A673 (cell line): ENCODE measurements at regions not wholly inside any gene's neighbourhood (a gene's known extent, or its start where the extent isn't known, plus 50 kb on each side); places are given as distances from the start of the nearest gene placed in this dataset.

Source experiments
- BruUV-seq: library from RNA; stranded (reverse); fragments of 400-500 nt; replicated peaks from 2 replicates; lab custom pipeline; 2021; lab: Mats Ljungman, UMichigan
- CTCF ChIA-PET: fragments of 300-600 bp; sonication (Branson Sonifier 250); formaldehyde crosslinking; loops from one replicate; lab custom pipeline; 2022; ENCODE audit warnings: antibody characterized with exemption; lab: Charles Lee
- POLR2A ChIA-PET: fragments of 300-600 bp; sonication (Branson Sonifier 250); formaldehyde crosslinking; loops from one replicate; lab custom pipeline; 2022; ENCODE audit warnings: antibody characterized with exemption; ENCODE audit not compliant: low non-redundant PET; lab: Charles Lee
- DNase-seq: peaks from one replicate; pipeline ENCODE4 v3.0.0-alpha.2; 2015; ENCODE audit warnings: low spot score
- H3K27ac ChIP-seq: fragments of 200-600 bp; sonication (generic); 2 replicates; pipeline ENCODE4 v1.5.1; 2016; ENCODE audit warnings: mixed run types, low read depth, mild to moderate bottlenecking, mixed read lengths, antibody characterized with exemption, low read length; ENCODE audit not compliant: poor library complexity, severe bottlenecking
- H3K27me3 ChIP-seq: fragments of 200-600 bp; sonication (generic); replicated peaks from 2 replicates; pipeline ENCODE4 v1.6.1; 2017; ENCODE audit warnings: mixed run types, low read depth, mild to moderate bottlenecking, mixed read lengths, antibody characterized with exemption, low read length; ENCODE audit not compliant: insufficient read depth, poor library complexity
- H3K36me3 ChIP-seq: fragments of 200-600 bp; sonication (generic); 2 replicates; pipeline ENCODE4 v1.6.1; 2016; ENCODE audit warnings: mixed run types, mild to moderate bottlenecking, mixed read lengths, antibody characterized with exemption, low read length; ENCODE audit not compliant: insufficient read depth, poor library complexity, severe bottlenecking
- H3K4me1 ChIP-seq: fragments of 200-600 bp; sonication (generic); 2 replicates; pipeline ENCODE4 v1.6.1; 2017; ENCODE audit warnings: mixed run types, mild to moderate bottlenecking, mixed read lengths, antibody characterized with exemption, low read length; ENCODE audit not compliant: insufficient read depth, poor library complexity, severe bottlenecking
- H3K4me3 ChIP-seq: fragments of 200-600 bp; sonication (generic); 2 replicates; pipeline ENCODE4 v1.5.1; 2016; ENCODE audit warnings: low read depth, mixed run types, mild to moderate bottlenecking, mixed read lengths, low read length; ENCODE audit not compliant: poor library complexity, severe bottlenecking
- H3K9me3 ChIP-seq: fragments of 200-600 bp; sonication (generic); 2 replicates; pipeline ENCODE4 v1.6.1; 2016; ENCODE audit warnings: mixed run types, low read depth, mild to moderate bottlenecking, mixed read lengths, antibody characterized with exemption, low read length; ENCODE audit not compliant: poor library complexity, severe bottlenecking
- EZH2 ChIP-seq: fragments of 200-600 bp; sonication (generic); IDR thresholded peaks from 2 replicates; pipeline ENCODE4 v1.6.1; 2017; ENCODE audit warnings: borderline replicate concordance, low read depth, mild to moderate bottlenecking, mixed read lengths, antibody characterized with exemption, low read length; ENCODE audit not compliant: poor library complexity, severe bottlenecking
- intact Hi-C: fragments of 100-400 bp; cut with micrococcal nuclease; formaldehyde crosslinking; loops from one replicate; pipeline ENCODE4 v1.10.0; 2022; ENCODE audit not compliant: unreplicated experiment
- TF ChIP-seq, protein P1 (sequence below): fragments of 300-800, 200-600 bp; sonication (generic); conservative IDR thresholded peaks from 2 replicates; pipeline ENCODE4 v1.5.1; 2017; ENCODE audit warnings: low read depth, mild to moderate bottlenecking, antibody characterized with exemption, low read length, moderate library complexity, mixed read lengths

DNA sequence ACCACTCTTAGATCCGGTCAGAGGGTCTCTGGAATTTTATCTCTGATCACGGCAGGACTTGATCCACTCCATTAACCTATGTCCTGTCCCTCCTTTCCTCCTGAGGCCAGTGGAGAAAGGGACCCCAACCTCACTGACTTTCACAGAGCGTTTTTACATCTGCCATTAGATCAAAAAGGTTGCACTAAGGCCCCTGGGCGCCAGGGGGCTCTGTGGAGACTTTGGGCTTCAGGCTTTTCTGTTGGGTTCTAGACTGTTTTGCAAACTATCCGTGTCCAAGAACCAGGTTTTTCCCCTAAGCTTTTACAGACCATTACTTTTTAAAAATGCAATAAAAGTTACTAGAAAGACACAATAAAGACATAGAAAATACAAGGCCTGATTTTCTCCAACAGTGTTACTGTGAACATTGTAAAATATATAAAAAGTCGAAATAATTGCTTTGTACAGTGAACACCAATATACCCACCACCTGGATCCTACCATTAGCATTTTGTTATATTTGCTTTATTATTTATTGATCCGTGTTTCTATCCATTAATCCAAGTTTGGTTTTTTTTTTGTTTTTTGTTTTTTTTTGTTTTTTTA lies 159.7 kb downstream of the POLR2M start:
- Histone ChIP-seq H3K4me1 (no peaks in the 10 kb centered on the region), H3K9me3 (no peaks in the 10 kb centered on the region), H3K27ac (no peak overlapping the region), H3K36me3 (no peaks in the 10 kb centered on the region), H3K27me3 (no peaks in the 10 kb centered on the region), H3K4me3 (no peak overlapping the region)
- TF ChIP-seq, protein P1, sequence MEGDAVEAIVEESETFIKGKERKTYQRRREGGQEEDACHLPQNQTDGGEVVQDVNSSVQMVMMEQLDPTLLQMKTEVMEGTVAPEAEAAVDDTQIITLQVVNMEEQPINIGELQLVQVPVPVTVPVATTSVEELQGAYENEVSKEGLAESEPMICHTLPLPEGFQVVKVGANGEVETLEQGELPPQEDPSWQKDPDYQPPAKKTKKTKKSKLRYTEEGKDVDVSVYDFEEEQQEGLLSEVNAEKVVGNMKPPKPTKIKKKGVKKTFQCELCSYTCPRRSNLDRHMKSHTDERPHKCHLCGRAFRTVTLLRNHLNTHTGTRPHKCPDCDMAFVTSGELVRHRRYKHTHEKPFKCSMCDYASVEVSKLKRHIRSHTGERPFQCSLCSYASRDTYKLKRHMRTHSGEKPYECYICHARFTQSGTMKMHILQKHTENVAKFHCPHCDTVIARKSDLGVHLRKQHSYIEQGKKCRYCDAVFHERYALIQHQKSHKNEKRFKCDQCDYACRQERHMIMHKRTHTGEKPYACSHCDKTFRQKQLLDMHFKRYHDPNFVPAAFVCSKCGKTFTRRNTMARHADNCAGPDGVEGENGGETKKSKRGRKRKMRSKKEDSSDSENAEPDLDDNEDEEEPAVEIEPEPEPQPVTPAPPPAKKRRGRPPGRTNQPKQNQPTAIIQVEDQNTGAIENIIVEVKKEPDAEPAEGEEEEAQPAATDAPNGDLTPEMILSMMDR = peak; percentile 88
- no peak for TF ChIP-seq EZH2
- CTCF ChIA-PET = interaction anchor here (0.6 to 3.4 kb wide), 3 partner anchors 114 to 205 kb away, joined by 3 to 23 read pairs (median 3); no protein-coding TSS in a partner anchor
- DNase-seq = peak; percentile 79
- intact Hi-C loops = loop anchor here (1.0 kb wide), 2 partner anchors 204 to 316 kb away; no protein-coding TSS in a partner anchor
- BruUV-seq = no TSS peak
- POLR2A ChIA-PET = no interaction called here

- Histone ChIP-seq H3K9me3 (no peaks in the 10 kb centered on the region), H3K27ac (no peak overlapping the region), H3K27me3 (no peaks in the 10 kb centered on the region), H3K4me1 (no peaks in the 10 kb centered on the region), H3K36me3 (no peaks in the 10 kb centered on the region), H3K4me3 (no peak overlapping the region)
- intact Hi-C loops = no loop called here
- no peak for TF ChIP-seq EZH2
- TF ChIP-seq, protein P1 = no peak
- ChIA-PET POLR2A (no interaction called here), CTCF (interaction anchor here (3.4 kb wide), 1 partner anchor 203 kb away, joined by 23 read pairs; no protein-coding TSS in a partner anchor)
- no peak for DNase-seq
- BruUV-seq = no TSS peak
Measured at GRCh38 chr15:57867970-57868798, 161.7 kb downstream of the POLR2M start.

DNA sequence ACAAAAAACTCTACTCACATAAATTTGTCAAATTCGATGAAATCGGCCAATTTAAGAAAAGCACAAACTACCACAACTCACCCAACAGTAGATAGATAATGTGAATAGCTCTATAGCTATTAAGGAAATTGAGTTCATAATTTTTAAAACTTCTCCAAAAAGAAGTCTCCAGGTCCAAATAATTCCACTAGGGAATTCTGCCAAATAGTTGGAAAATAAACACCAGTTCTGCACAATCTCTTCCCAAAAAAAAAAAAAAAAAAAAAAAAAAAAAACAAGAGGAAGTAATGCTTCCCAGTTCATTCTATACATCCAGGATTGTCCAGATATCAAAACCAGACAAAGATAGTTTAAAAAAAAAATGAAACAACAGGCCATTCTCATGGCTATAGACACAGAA lies 164.2 kb downstream of the POLR2M start:
- no peak for DNase-seq
- POLR2A ChIA-PET = no interaction called here
- intact Hi-C loops = no loop called here
- peaks cover 4% of the 10 kb centered on the region for H3K9me3 ChIP-seq
- CTCF ChIA-PET = no interaction called here
- H3K27me3 ChIP-seq = no peaks in the 10 kb centered on the region
- no peaks in the 10 kb centered on the region for H3K4me1 ChIP-seq
- no peaks in the 10 kb centered on the region for H3K36me3 ChIP-seq
- no peak overlapping the region for H3K27ac ChIP-seq
- no peak for TF ChIP-seq EZH2
- TF ChIP-seq, protein P1 = no peak
- BruUV-seq = no TSS peak
- no peak overlapping the region for H3K4me3 ChIP-seq
